Stimulated activated CD4-positive, alpha-beta T cell treated with anti-CD3 and anti-CD28 coated beads, Interleukin-15, amount 100 ng/mL, for 48 hours (primary cell): ENCODE measurements at regions not wholly inside any gene's neighbourhood (a gene's known extent, or its start where the extent isn't known, plus 50 kb on each side); places are given as distances from the start of the nearest gene placed in this dataset.
A peak's percentile ranks its signal among the peaks of the same experiment; 100 is the strongest.

Experiments
- DNase-seq, 2 donors: peaks; one replicate each; pipeline ENCODE4 v3.0.0-alpha.2; 2020; ENCODE audit warnings: low read depth in 2 of 2

GRCh38 chr13:105052711-105053110, 1482.8 kb downstream of the EFNB2 start:
- no peak for DNase-seq

- no peak for DNase-seq
Observed at GRCh38 chr13:105050686-105051085, 1484.8 kb downstream of the EFNB2 start.

GRCh38 chr13:105048677-105049076, 1486.8 kb downstream of the EFNB2 start:
- DNase-seq: no peak

- no peak for DNase-seq
Observed at GRCh38 chr13:105047676-105048295, 1487.7 kb downstream of the EFNB2 start.

GRCh38 chr13:105037110-105037509, 1498.4 kb downstream of the EFNB2 start:
- no peak for DNase-seq

GRCh38 chr13:105035092-105035491, 1500.4 kb downstream of the EFNB2 start:
- DNase-seq: no peak

- DNase-seq: no peak
Observed at GRCh38 chr13:105033999-105034398, 1501.5 kb downstream of the EFNB2 start.

GRCh38 chr13:105031306-105031705, 1504.2 kb downstream of the EFNB2 start:
- DNase-seq: no peak

- DNase-seq: no peak
Observed at GRCh38 chr13:105030851-105031250, 1504.6 kb downstream of the EFNB2 start.

GRCh38 chr13:105019073-105019472, 1516.4 kb downstream of the EFNB2 start:
- no peak for DNase-seq

- no peak for DNase-seq
Observed at GRCh38 chr13:105016266-105016665, 1519.2 kb downstream of the EFNB2 start.

- DNase-seq: no peak
Observed at GRCh38 chr13:105008604-105009003, 1526.9 kb downstream of the EFNB2 start.

- no peak for DNase-seq
Observed at GRCh38 chr13:105007166-105007808, 1528.2 kb downstream of the EFNB2 start.

- no peak for DNase-seq
Observed at GRCh38 chr13:104996022-104996421, 1539.4 kb downstream of the EFNB2 start.

- DNase-seq: no peak
Observed at GRCh38 chr13:104993708-104994107, 1541.8 kb downstream of the EFNB2 start.

- DNase-seq: no peak
Observed at GRCh38 chr13:104987621-104988020, 1547.8 kb downstream of the EFNB2 start.

GRCh38 chr13:104984296-104984818, 1551.1 kb downstream of the EFNB2 start:
- DNase-seq: peak; percentile 8 to 20

- DNase-seq: no peak
Observed at GRCh38 chr13:104983601-104984000, 1551.9 kb downstream of the EFNB2 start.

- DNase-seq: no peak
Observed at GRCh38 chr13:104980586-104980985, 1554.9 kb downstream of the EFNB2 start.

GRCh38 chr13:104979281-104980030, 1556.0 kb downstream of the EFNB2 start:
- DNase-seq: no peak

- DNase-seq: no peak
Observed at GRCh38 chr13:104976986-104977385, 1558.5 kb downstream of the EFNB2 start.

GRCh38 chr13:104975272-104975671, 1560.2 kb downstream of the EFNB2 start:
- no peak for DNase-seq

- DNase-seq: no peak
Observed at GRCh38 chr13:104968876-104969275, 1566.6 kb downstream of the EFNB2 start.
